Vagina (tissue), 2 donors: ENCODE measurements at regions not wholly inside any gene's neighbourhood (a gene's known extent, or its start where the extent isn't known, plus 50 kb on each side); places are given as distances from the start of the nearest gene placed in this dataset.

Source experiments
- CTCF ChIP-seq, 3 experiments: fragments of 450-650 bp in 2 of 3; fragments of 200-600 bp in 1 of 3; sonication (generic) in 1 of 3; IDR thresholded peaks; one replicate each; pipeline ENCODE4 v1.5.1; 2017 to 2019; ENCODE audit warnings: antibody characterized with exemption in 3 of 3, mild to moderate bottlenecking in 2 of 3, moderate library complexity in 2 of 3
- POLR2A ChIP-seq, 2 donors: fragments of 450-650 bp; IDR thresholded peaks; one replicate each; pipeline ENCODE4 v1.6.1; 2017; ENCODE audit warnings: antibody characterized with exemption in 2 of 2, mild to moderate bottlenecking in 2 of 2, moderate library complexity in 2 of 2
- POLR2AphosphoS5 ChIP-seq, 2 donors: sonication (generic); formaldehyde crosslinking; IDR thresholded peaks; one replicate each; pipeline ENCODE4 v1.9.0; 2017; ENCODE audit warnings: antibody characterized with exemption in 2 of 2, mild to moderate bottlenecking in 2 of 2, low read depth in 1 of 2; ENCODE audit not compliant: insufficient read depth in 1 of 2

- TF ChIP-seq CTCF (IDR thresholded peaks at IDR 0.05): no peak
- no peak for TF ChIP-seq POLR2A (IDR thresholded peaks at IDR 0.05)
- no peak for TF ChIP-seq POLR2AphosphoS5 (IDR thresholded peaks at IDR 0.05; ENCODE audit: insufficient read depth in 1 of 2, low read depth in 1 of 2)
Observed at GRCh38 chr1:67965995-67966665, 84.3 kb downstream of the DIRAS3 start.
